ENCODE measurements at regions not wholly inside any gene's neighbourhood (a gene's known extent, or its start where the extent isn't known, plus 50 kb on each side); places are given as distances from the start of the nearest gene placed in this dataset.
A peak's percentile ranks its signal among the peaks of the same experiment; 100 is the strongest.
"Not testable (repeated sequence)": the region's sequence is repeated elsewhere in the genome, so short reads cannot be mapped to it uniquely, and the experiment has no call there.

DNA sequence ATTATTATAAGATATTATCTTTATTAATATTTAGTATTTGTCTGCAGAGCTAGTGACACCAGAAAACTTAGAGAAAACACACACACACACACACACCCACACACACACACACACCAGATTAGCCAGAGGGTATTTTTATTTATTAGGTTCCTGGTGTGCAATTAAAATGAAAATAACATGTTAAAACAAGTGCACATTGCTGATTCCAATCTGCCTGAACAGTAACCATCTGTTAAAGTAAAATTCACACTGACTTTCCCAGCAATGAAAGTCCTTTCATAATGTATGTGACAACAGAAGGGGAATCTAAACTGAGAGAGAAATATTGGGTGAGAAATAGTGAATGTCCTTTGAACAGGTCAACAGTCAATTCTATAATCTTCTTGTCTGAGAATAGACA lies 2323.5 kb upstream of the ACO1 start:
- no peaks in the 10 kb centered on the region for H3K4me1 Mint-ChIP-seq
- no peak overlapping the region for H3K4me3 Mint-ChIP-seq
- no peaks in the 10 kb centered on the region for H3K27me3 Mint-ChIP-seq
- no peaks in the 10 kb centered on the region for H3K36me3 ChIP-seq (ENCODE audit: control insufficient read depth in 2 of 2, extremely low read depth in 1 of 2, insufficient read depth in 1 of 2, low read length in 1 of 2)
- peaks cover 3 to 7% (median 4%) of the 10 kb centered on the region in 3 donors for H3K9me3 Mint-ChIP-seq
- H3K27me3 ChIP-seq (replicated peaks in 1 of 2; ENCODE audit: control insufficient read depth in 2 of 2, extremely low read depth in 1 of 2, insufficient read depth in 2 of 2, low read length in 1 of 2), result no peaks in the 10 kb centered on the region
- no peak for ATAC-seq (replicated peaks in 1 of 4)
- ChIA-PET CTCF (no interaction called here), POLR2A (no interaction called here)
- no peaks in the 10 kb centered on the region for H3K36me3 Mint-ChIP-seq
- no peak overlapping the region for H3K27ac Mint-ChIP-seq
- no peak overlapping the region for H3K27ac ChIP-seq (ENCODE audit: low read length)
- H3K4me3 ChIP-seq (ENCODE audit: control insufficient read depth in 1 of 2, extremely low read depth in 1 of 2, low read length in 1 of 2), result no peak overlapping the region
- no peak for DNase-seq
- H3K4me1 ChIP-seq (ENCODE audit: control insufficient read depth in 1 of 2, extremely low read depth in 1 of 2, insufficient read depth in 2 of 2, low read length in 2 of 2), result no peaks in the 10 kb centered on the region
- H3K9me3 ChIP-seq, result no peaks in the 10 kb centered on the region

DNA sequence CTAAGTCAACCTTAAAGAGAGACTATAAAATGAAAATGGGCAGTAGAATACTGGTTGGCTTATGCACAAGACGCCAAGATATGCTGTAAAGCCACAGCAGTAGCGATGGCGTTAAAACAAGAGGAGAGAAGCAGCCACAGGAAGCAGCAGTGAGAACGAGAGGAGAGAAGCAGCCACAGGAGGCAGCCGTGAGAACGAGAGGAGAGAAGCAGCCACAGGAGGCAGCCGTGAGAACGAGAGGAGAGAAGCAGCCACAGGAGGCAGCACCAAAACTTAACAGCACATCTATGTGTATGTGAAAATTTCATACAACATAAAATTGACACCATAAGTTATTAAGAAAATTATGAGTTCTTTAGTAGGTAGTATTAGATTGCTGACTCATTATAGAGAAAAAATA lies 2318.6 kb upstream of the ACO1 start:
- no peak for DNase-seq
- H3K4me3 Mint-ChIP-seq, result no peak overlapping the region
- 54% methylated on average over 3 of the region's 8 CpGs for WGBS (ENCODE audit: insufficient coverage)

DNA sequence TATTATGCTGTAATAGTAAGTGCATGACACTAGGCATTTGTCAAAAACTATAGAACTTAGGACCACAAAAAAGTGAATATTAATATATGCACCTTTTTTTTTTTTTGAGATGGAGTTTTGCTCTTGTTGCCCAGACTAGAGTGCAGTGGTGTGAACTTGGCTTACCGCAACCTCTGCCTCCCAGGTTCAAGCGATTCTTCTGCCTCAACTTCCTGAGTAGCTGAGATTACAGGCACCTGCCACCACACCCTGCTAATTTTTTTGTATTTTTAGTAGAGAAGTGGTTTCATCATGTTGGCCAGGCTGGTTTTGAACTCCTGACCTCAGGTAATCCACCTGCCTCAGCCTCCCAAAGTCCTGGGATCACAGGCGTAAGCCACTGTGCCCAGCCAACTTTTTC lies 2315.2 kb upstream of the ACO1 start:
- H3K4me3 ChIP-seq (ENCODE audit: control insufficient read depth in 1 of 2, extremely low read depth in 1 of 2, low read length in 1 of 2); H3K36me3 Mint-ChIP-seq; H3K36me3 ChIP-seq (ENCODE audit: control insufficient read depth in 2 of 2, extremely low read depth in 1 of 2, insufficient read depth in 1 of 2, low read length in 1 of 2); POLR2A ChIA-PET; CTCF ChIA-PET; H3K27ac Mint-ChIP-seq; H3K27me3 Mint-ChIP-seq; H3K4me1 Mint-ChIP-seq; H3K4me1 ChIP-seq (ENCODE audit: control insufficient read depth in 1 of 2, extremely low read depth in 1 of 2, insufficient read depth in 2 of 2, low read length in 2 of 2); H3K27me3 ChIP-seq (replicated peaks in 1 of 2; ENCODE audit: control insufficient read depth in 2 of 2, extremely low read depth in 1 of 2, insufficient read depth in 2 of 2, low read length in 1 of 2); DNase-seq; H3K27ac ChIP-seq (ENCODE audit: low read length); H3K4me3 Mint-ChIP-seq; ATAC-seq (replicated peaks in 1 of 4); H3K9me3 ChIP-seq: not testable (repeated sequence)
- WGBS (ENCODE audit: insufficient coverage), result no CpG with 5 or more reads among the region's 3 CpGs
- H3K9me3 Mint-ChIP-seq, result peaks cover 0 to 12% (median 5%) of the 10 kb centered on the region in 3 donors

More for the DNA sequence above, 2318.6 kb upstream of the ACO1 start:
- Mint-ChIP-seq H3K4me1 (no peaks in the 10 kb centered on the region), H3K9me3 (peaks cover 2 to 8% (median 7%) of the 10 kb centered on the region in 3 donors), H3K27ac (no peak overlapping the region), H3K36me3 (no peaks in the 10 kb centered on the region), H3K27me3 (no peaks in the 10 kb centered on the region)
- Histone ChIP-seq H3K9me3 (no peaks in the 10 kb centered on the region), H3K36me3 (ENCODE audit: control insufficient read depth in 2 of 2, extremely low read depth in 1 of 2, insufficient read depth in 1 of 2, low read length in 1 of 2) (no peaks in the 10 kb centered on the region), H3K4me1 (ENCODE audit: control insufficient read depth in 1 of 2, extremely low read depth in 1 of 2, insufficient read depth in 2 of 2, low read length in 2 of 2) (no peaks in the 10 kb centered on the region), H3K27me3 (replicated peaks in 1 of 2; ENCODE audit: control insufficient read depth in 2 of 2, extremely low read depth in 1 of 2, insufficient read depth in 2 of 2, low read length in 1 of 2) (no peaks in the 10 kb centered on the region), H3K27ac (ENCODE audit: low read length) (no peak overlapping the region), H3K4me3 (ENCODE audit: control insufficient read depth in 1 of 2, extremely low read depth in 1 of 2, low read length in 1 of 2) (no peak overlapping the region)
- ChIA-PET CTCF (no interaction called here), POLR2A (no interaction called here)
- ATAC-seq (replicated peaks in 1 of 4), result no peak

DNA sequence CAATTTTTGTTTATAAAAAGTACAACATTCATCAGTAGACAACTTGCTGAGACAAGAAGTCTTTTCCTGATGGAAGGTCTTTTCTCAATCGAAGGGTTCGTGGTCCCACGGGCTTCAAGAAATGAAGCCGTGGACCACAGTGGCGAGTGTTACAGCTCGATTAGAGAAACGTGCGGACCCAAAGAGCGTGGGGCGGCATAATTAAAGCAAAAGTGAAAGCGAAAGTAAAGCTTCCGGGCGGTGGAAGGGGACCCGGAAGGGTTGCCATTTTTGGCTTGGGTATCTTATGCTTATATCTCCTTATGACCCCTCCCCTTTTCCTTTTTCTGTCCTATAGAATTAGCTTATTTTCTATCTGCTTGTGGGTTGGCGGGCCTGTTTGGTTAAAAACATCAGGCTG lies 2309.4 kb upstream of the ACO1 start:
- Histone ChIP-seq H3K9me3 (no peaks in the 10 kb centered on the region), H3K36me3 (ENCODE audit: control insufficient read depth in 2 of 2, extremely low read depth in 1 of 2, insufficient read depth in 1 of 2, low read length in 1 of 2) (no peaks in the 10 kb centered on the region), H3K4me1 (ENCODE audit: control insufficient read depth in 1 of 2, extremely low read depth in 1 of 2, insufficient read depth in 2 of 2, low read length in 2 of 2) (no peaks in the 10 kb centered on the region), H3K27me3 (replicated peaks in 1 of 2; ENCODE audit: control insufficient read depth in 2 of 2, extremely low read depth in 1 of 2, insufficient read depth in 2 of 2, low read length in 1 of 2) (no peaks in the 10 kb centered on the region), H3K4me3 (ENCODE audit: control insufficient read depth in 1 of 2, extremely low read depth in 1 of 2, low read length in 1 of 2) (no peak overlapping the region), H3K27ac (ENCODE audit: low read length) (no peak overlapping the region)
- ATAC-seq (replicated peaks in 1 of 4) (no peak), DNase-seq (no peak)
- POLR2A ChIA-PET, result no interaction called here
- 94% methylated on average over 4 of the region's 15 CpGs for WGBS (ENCODE audit: insufficient coverage)
- peak overlapping the region in 1 of 2 donors; percentile 13 for H3K27ac Mint-ChIP-seq
- no peaks in the 10 kb centered on the region for H3K27me3 Mint-ChIP-seq
- CTCF ChIA-PET, result no interaction called here
- peaks cover 0 to 18% (median 12%) of the 10 kb centered on the region in 3 donors for H3K4me1 Mint-ChIP-seq
- H3K9me3 Mint-ChIP-seq, result peaks cover 0 to 8% (median 3%) of the 10 kb centered on the region in 3 donors
- H3K36me3 Mint-ChIP-seq, result no peaks in the 10 kb centered on the region
- H3K4me3 Mint-ChIP-seq, result no peak overlapping the region

DNA sequence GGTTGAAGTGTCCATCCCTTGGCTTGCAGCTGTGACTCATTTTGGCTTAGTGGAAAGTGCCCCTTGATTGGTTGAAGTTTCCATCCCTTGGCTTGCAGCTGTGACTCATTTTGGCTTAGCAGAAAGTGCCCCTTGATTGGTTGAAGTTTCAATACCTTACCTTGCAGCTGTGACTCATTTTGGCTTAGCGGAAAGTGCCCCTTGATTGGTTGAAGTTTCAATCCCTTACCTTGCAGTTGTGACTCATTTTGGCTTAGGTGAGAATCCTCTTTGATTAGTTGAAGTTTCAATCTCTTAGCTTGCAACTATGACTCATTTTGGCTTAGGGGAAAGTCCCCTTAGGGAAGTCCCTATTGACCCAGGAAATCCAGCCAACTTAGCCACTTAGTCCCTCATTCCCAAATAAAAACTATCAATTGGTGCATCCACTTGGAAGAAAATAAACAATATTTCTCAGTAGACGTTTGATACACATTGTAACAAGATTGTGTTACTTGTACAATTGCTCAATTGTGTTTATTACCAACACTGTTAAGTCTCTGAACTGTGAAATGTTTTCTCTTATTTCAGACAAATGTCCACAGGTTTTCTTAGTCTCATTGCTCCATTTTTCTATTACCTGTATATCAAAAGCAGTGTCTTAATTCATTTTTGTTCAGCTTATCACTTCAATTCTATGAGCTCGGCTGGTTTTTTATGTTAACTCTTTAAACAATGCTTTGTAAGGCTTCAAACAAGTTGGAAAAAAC lies 2308.8 kb upstream of the ACO1 start:
- WGBS (ENCODE audit: insufficient coverage), result no CpG with 5 or more reads among the region's 3 CpGs
- H3K27ac ChIP-seq (ENCODE audit: low read length), result no peak overlapping the region
- H3K4me3 ChIP-seq (ENCODE audit: control insufficient read depth in 1 of 2, extremely low read depth in 1 of 2, low read length in 1 of 2), result no peak overlapping the region
- H3K27ac Mint-ChIP-seq, result peak overlapping the region in 1 of 2 donors; percentile 13
- peaks cover 0 to 8% (median 3%) of the 10 kb centered on the region in 3 donors for H3K9me3 Mint-ChIP-seq
- peak in 1 of 35 experiments; percentile 20 for DNase-seq
- H3K4me3 Mint-ChIP-seq, result no peak overlapping the region
- H3K27me3 ChIP-seq (replicated peaks in 1 of 2; ENCODE audit: control insufficient read depth in 2 of 2, extremely low read depth in 1 of 2, insufficient read depth in 2 of 2, low read length in 1 of 2), result no peaks in the 10 kb centered on the region
- no peaks in the 10 kb centered on the region for H3K9me3 ChIP-seq
- CTCF ChIA-PET, result no interaction called here
- peak in 1 of 4 experiments; percentile 56 for ATAC-seq (replicated peaks in 1 of 4)
- POLR2A ChIA-PET, result no interaction called here
- H3K36me3 Mint-ChIP-seq, result no peaks in the 10 kb centered on the region
- H3K36me3 ChIP-seq (ENCODE audit: control insufficient read depth in 2 of 2, extremely low read depth in 1 of 2, insufficient read depth in 1 of 2, low read length in 1 of 2), result no peaks in the 10 kb centered on the region
- no peaks in the 10 kb centered on the region for H3K4me1 ChIP-seq (ENCODE audit: control insufficient read depth in 1 of 2, extremely low read depth in 1 of 2, insufficient read depth in 2 of 2, low read length in 2 of 2)
- no peaks in the 10 kb centered on the region for H3K27me3 Mint-ChIP-seq
- peaks cover 0 to 18% (median 12%) of the 10 kb centered on the region in 3 donors for H3K4me1 Mint-ChIP-seq

DNA sequence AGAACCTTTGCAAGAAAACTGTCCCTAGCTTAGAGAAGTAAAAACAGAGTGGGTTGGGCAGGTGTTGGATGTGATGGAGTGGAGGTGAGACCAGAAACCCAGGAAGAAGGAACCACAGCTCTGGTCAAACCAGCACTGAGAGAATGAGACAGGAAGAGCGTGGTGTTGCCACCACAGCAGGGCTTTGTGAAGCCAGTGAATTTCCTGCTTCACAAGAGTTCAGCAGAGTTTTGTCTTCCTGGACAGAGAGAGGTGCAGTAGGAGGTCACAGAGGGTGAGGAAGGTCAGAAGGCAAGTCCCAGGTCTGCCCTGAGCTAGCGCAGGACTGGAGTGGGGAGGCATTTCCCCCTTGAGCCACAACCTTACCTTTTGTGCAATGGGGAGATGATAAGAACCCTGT lies 2306.2 kb upstream of the ACO1 start:
- Histone ChIP-seq H3K27ac (ENCODE audit: low read length) (no peak overlapping the region), H3K36me3 (ENCODE audit: control insufficient read depth in 2 of 2, extremely low read depth in 1 of 2, insufficient read depth in 1 of 2, low read length in 1 of 2) (no peaks in the 10 kb centered on the region), H3K4me1 (ENCODE audit: control insufficient read depth in 1 of 2, extremely low read depth in 1 of 2, insufficient read depth in 2 of 2, low read length in 2 of 2) (no peaks in the 10 kb centered on the region), H3K4me3 (ENCODE audit: control insufficient read depth in 1 of 2, extremely low read depth in 1 of 2, low read length in 1 of 2) (no peak overlapping the region), H3K27me3 (replicated peaks in 1 of 2; ENCODE audit: control insufficient read depth in 2 of 2, extremely low read depth in 1 of 2, insufficient read depth in 2 of 2, low read length in 1 of 2) (no peaks in the 10 kb centered on the region), H3K9me3 (no peaks in the 10 kb centered on the region)
- Mint-ChIP-seq H3K4me3 (no peak overlapping the region), H3K27me3 (no peaks in the 10 kb centered on the region), H3K4me1 (peaks cover 0 to 18% (median 12%) of the 10 kb centered on the region in 3 donors), H3K36me3 (no peaks in the 10 kb centered on the region), H3K27ac (peak overlapping the region in 1 of 2 donors; percentile 28), H3K9me3 (peaks cover 0 to 4% (median 3%) of the 10 kb centered on the region in 3 donors)
- ChIA-PET POLR2A (no interaction called here), CTCF (no interaction called here)
- ATAC-seq (replicated peaks in 1 of 4), result no peak
- WGBS (ENCODE audit: insufficient coverage), result 35% methylated on average over 1 of the region's 2 CpGs
- no peak for DNase-seq

DNA sequence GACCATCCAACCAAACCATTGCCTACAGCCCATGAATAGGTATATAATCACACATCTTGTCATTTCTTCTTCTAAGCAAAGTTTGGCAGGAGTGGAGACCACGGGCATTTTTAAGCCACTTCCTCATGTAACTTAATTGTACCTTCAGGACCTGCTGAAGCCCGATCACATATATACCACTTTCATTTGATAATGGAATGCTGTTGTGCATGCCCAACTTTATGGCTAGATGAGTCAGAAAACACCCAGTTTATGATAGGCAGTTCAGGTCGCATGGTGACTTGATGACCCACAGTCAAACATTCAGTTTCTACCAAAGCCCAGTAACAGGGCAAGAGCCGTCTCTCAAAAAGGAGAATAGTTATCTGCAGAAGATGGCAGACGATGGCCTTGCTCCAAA lies 2295.0 kb upstream of the ACO1 start:
- Histone ChIP-seq H3K27ac (ENCODE audit: low read length) (no peak overlapping the region), H3K4me1 (ENCODE audit: control insufficient read depth in 1 of 2, extremely low read depth in 1 of 2, insufficient read depth in 2 of 2, low read length in 2 of 2) (no peaks in the 10 kb centered on the region), H3K9me3 (no peaks in the 10 kb centered on the region), H3K36me3 (ENCODE audit: control insufficient read depth in 2 of 2, extremely low read depth in 1 of 2, insufficient read depth in 1 of 2, low read length in 1 of 2) (no peaks in the 10 kb centered on the region), H3K4me3 (ENCODE audit: control insufficient read depth in 1 of 2, extremely low read depth in 1 of 2, low read length in 1 of 2) (no peak overlapping the region), H3K27me3 (replicated peaks in 1 of 2; ENCODE audit: control insufficient read depth in 2 of 2, extremely low read depth in 1 of 2, insufficient read depth in 2 of 2, low read length in 1 of 2) (no peaks in the 10 kb centered on the region)
- Mint-ChIP-seq H3K36me3 (no peaks in the 10 kb centered on the region), H3K27me3 (no peaks in the 10 kb centered on the region), H3K4me3 (no peak overlapping the region), H3K27ac (no peak overlapping the region), H3K4me1 (no peaks in the 10 kb centered on the region), H3K9me3 (peaks cover 0 to 6% (median 0%) of the 10 kb centered on the region in 3 donors)
- CTCF ChIA-PET, result no interaction called here
- ATAC-seq (replicated peaks in 1 of 4) (no peak), DNase-seq (no peak)
- WGBS (ENCODE audit: insufficient coverage), result 40% methylated on average over 1 of the region's 5 CpGs
- POLR2A ChIA-PET, result no interaction called here

All from T-cell (primary cell).